CD4-positive, CD25-positive, alpha-beta regulatory T cell (primary cell): ENCODE measurements at regions not wholly inside any gene's neighbourhood (a gene's known extent, or its start where the extent isn't known, plus 50 kb on each side); places are given as distances from the start of the nearest gene placed in this dataset.
A peak's percentile ranks its signal among the peaks of the same experiment; 100 is the strongest.

Experiments used
- ATAC-seq, 2 donors: fragments of 150-1000 bp; cut with Tn5 transposase; one replicate each; pipeline ENCODE4 v1.10.0; 2021; ENCODE audit warnings: low read depth in 2 of 2, moderate number of reproducible peaks in 2 of 2, moderate library complexity in 1 of 2
- DNase-seq, 3 donors: peaks; one replicate each; pipeline versions ENCODE4 v3.0.0 to v3.0.0-alpha.2; 2012 to 2022; ENCODE audit warnings: mixed read lengths in 1 of 3
- H3K27ac ChIP-seq: one replicate; pipeline ENCODE4 v1.7.0; 2013; ENCODE audit warnings: mild to moderate bottlenecking, low read length; ENCODE audit not compliant: insufficient read depth, poor library complexity, severe bottlenecking
- H3K27me3 ChIP-seq: one replicate; pipeline ENCODE4 v1.7.0; 2013; ENCODE audit warnings: low read length; ENCODE audit not compliant: control insufficient read depth, insufficient read depth
- H3K36me3 ChIP-seq: one replicate; pipeline ENCODE4 v1.7.0; 2013; ENCODE audit warnings: mild to moderate bottlenecking, low read length, moderate library complexity; ENCODE audit not compliant: control insufficient read depth, insufficient read depth
- H3K4me1 ChIP-seq: 2 replicates; pipeline ENCODE4 v1.7.0; 2013; ENCODE audit warnings: mild to moderate bottlenecking, low read length; ENCODE audit not compliant: insufficient read depth, control insufficient read depth, poor library complexity, severe bottlenecking
- H3K4me3 ChIP-seq: one replicate; pipeline ENCODE4 v1.7.0; 2013; ENCODE audit warnings: low read depth, mild to moderate bottlenecking, low read length, moderate library complexity
- H3K9me3 ChIP-seq, 2 experiments: 1 replicate in 1 of 2; 2 replicates in 1 of 2; pipeline ENCODE4 v1.7.0; 2013; ENCODE audit warnings: low read length in 2 of 2, mild to moderate bottlenecking in 1 of 2, moderate library complexity in 1 of 2; ENCODE audit not compliant: control insufficient read depth in 2 of 2
- H3K27ac Mint-ChIP-seq, 3 donors: one replicate each; pipeline ENCODE4 v1.8.0; 2020 to 2022; ENCODE audit warnings: mild to moderate bottlenecking in 3 of 3, mixed read lengths in 3 of 3, moderate library complexity in 2 of 3
- H3K27me3 Mint-ChIP-seq: one replicate; pipeline ENCODE4 v1.8.0; 2022; ENCODE audit warnings: mild to moderate bottlenecking, mixed read lengths
- H3K36me3 Mint-ChIP-seq: one replicate; pipeline ENCODE4 v1.8.0; 2020; ENCODE audit warnings: mixed read lengths
- H3K4me1 Mint-ChIP-seq, 4 donors: one replicate each; pipeline ENCODE4 v1.8.0; 2020 to 2022; ENCODE audit warnings: mixed read lengths in 4 of 4, mild to moderate bottlenecking in 1 of 4
- H3K4me3 Mint-ChIP-seq, 4 donors: one replicate each; pipeline ENCODE4 v1.8.0; 2020 to 2022; ENCODE audit warnings: mild to moderate bottlenecking in 4 of 4, mixed read lengths in 4 of 4, moderate library complexity in 3 of 4
- H3K9me3 Mint-ChIP-seq, 7 donors: one replicate each; pipeline ENCODE4 v1.8.0; 2020 to 2022; ENCODE audit warnings: mixed read lengths in 7 of 7, mild to moderate bottlenecking in 3 of 7, moderate library complexity in 2 of 7

DNA sequence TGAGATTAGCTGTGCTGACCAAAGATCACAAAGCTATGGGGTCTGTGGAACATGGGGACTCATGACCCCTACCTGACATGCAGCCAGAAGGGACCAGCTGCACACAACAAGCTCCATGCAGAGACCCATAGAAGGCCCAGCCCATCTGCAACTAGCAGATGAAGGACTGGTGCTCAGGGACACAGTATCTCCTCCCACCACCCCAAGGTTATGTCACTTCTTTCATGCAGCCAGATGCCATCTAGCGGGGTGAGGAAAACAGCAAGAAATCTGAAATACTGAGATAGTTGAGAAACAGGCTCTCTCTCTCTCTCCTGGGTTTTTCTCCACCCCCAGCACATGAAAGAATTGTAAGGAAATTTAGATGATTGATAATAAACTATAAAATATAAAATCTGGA, 161.3 kb upstream of the DAPK1 start:
- Histone ChIP-seq H3K4me3 (no peak overlapping the region), H3K27ac (no peak overlapping the region), H3K9me3 (peaks cover 0 to 5% of the 10 kb centered on the region in 2 experiments), H3K36me3 (no peaks in the 10 kb centered on the region), H3K4me1 (no peaks in the 10 kb centered on the region), H3K27me3 (peaks cover 6% of the 10 kb centered on the region)
- Mint-ChIP-seq H3K27ac (no peak overlapping the region), H3K9me3 (peaks cover 0 to 7% (median 2%) of the 10 kb centered on the region in 7 donors), H3K4me3 (no peak overlapping the region), H3K27me3 (peaks cover 14% of the 10 kb centered on the region), H3K36me3 (no peaks in the 10 kb centered on the region), H3K4me1 (peaks cover 0 to 10% (median 5%) of the 10 kb centered on the region in 4 donors)
- DNase-seq (no peak), ATAC-seq (no peak)

- peak overlapping the region in 3 of 4 donors; percentile 18 to 66 (median 63) for H3K4me3 Mint-ChIP-seq
- Histone ChIP-seq H3K4me1 (no peaks in the 10 kb centered on the region), H3K36me3 (no peaks in the 10 kb centered on the region), H3K27me3 (peaks cover 6% of the 10 kb centered on the region), H3K27ac (no peak overlapping the region), H3K4me3 (peak overlapping the region; percentile 10), H3K9me3 (peaks cover 0 to under 1% of the 10 kb centered on the region in 2 experiments)
- H3K4me1 Mint-ChIP-seq: peaks cover 0 to 10% (median 5%) of the 10 kb centered on the region in 4 donors
- H3K27me3 Mint-ChIP-seq: peaks cover 14% of the 10 kb centered on the region
- ATAC-seq: no peak
- no peaks in the 10 kb centered on the region for H3K36me3 Mint-ChIP-seq
- peaks cover 0 to 5% (median 0%) of the 10 kb centered on the region in 7 donors for H3K9me3 Mint-ChIP-seq
- H3K27ac Mint-ChIP-seq: no peak overlapping the region
- peak in 2 of 3 donors; percentile 2 to 41 for DNase-seq
Observed at GRCh38 chr9:87336914-87337333, 160.7 kb upstream of the DAPK1 start.

DNA sequence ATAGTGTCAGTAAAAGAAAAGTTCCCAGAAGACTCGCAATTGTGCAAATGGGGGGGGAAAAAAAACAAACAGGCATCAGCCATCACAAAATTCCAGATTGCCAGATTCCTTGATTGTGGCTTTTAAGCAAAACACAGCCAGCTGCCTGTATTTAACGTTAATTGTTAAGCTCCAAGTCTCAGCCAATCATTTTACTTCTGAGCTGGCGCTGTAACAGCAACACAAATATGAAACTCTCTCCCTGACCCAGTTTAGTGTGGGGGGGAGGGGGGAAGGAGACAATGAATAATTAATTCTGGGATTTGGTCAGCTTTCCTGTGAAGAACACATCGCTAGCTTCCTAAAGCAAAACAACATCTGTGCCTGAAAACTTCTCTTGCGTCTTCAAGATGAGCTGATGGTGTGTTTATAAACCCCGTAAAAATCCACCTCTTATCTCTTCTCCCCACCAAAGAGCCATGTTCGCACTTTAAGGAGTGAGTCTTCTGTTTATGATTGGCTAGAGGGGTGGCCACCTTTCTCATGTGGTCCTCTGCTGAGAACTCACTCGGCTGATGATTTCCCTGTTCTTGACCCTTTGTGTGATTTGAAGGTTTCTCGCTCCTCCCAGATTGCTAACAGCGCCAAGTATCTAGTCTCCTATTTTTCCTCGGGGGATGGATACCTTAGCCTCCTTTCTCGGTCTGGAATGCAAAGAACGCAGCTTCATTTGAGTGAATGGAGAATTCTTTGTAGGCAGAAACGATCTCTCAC, 160.2 kb upstream of the DAPK1 start:
- Mint-ChIP-seq H3K36me3 (no peaks in the 10 kb centered on the region), H3K27ac (no peak overlapping the region)

DNA sequence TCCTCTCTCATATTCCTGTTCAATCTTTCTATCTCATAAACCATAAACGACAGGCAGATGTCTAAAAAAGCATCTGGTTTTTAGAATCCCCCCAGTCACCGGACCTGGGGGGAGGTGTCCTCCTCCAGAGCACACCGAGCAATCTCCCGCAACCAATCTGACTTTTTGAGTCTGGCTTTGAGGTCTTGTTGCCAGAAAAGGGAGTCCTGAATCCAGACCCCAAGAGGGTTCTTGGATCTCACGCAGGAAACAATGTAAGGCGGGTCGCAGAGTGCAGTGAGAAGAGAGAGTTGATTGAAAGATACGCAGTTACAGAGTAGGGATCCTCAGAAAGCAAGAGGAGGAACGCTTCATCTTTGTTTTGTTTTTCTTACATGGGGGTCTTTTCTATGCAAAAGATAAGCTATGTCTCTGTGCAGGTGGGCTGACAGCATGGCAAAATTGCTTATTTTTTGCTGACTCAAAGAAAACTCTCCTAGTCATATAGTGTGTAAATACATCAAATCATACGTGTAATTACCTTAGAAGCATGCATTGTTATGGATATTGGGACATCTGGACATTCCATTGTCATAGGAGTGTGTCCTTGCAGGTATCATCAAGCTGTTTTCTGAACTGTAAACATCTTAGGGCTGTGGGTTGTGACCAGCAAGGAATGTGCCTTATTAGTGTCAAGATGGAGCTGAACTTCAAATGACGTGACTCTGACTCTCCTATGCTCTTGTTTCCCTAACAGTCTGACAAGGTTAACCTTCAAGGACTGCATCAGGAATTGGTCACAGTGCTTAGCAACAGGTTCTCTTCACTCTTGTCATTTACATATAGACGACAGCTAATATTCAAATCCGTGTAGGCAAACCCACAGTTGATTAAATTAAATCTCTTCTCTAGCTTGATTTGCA, 159.3 kb upstream of the DAPK1 start:
- Mint-ChIP-seq H3K4me1 (peaks cover 0 to 10% (median 5%) of the 10 kb centered on the region in 4 donors), H3K4me3 (peak overlapping the region in 2 of 4 donors; percentile 1 to 58), H3K27me3 (peaks cover 14% of the 10 kb centered on the region), H3K27ac (no peak overlapping the region), H3K36me3 (no peaks in the 10 kb centered on the region), H3K9me3 (peaks cover 0 to 5% (median 0%) of the 10 kb centered on the region in 7 donors)
- Histone ChIP-seq H3K9me3 (no peaks in the 10 kb centered on the region), H3K27ac (no peak overlapping the region), H3K4me1 (no peaks in the 10 kb centered on the region), H3K36me3 (no peaks in the 10 kb centered on the region), H3K27me3 (peaks cover 6% of the 10 kb centered on the region), H3K4me3 (no peak overlapping the region)
- ATAC-seq (no peak), DNase-seq (no peak)

More for the DNA sequence above, 160.2 kb upstream of the DAPK1 start:
- peaks cover 6% of the 10 kb centered on the region for H3K27me3 ChIP-seq
- H3K4me3 Mint-ChIP-seq: peak overlapping the region in 3 of 4 donors; percentile 18 to 66 (median 63)
- H3K4me3 ChIP-seq: no peak overlapping the region
- no peaks in the 10 kb centered on the region for H3K9me3 ChIP-seq
- peaks cover 14% of the 10 kb centered on the region for H3K27me3 Mint-ChIP-seq
- H3K27ac ChIP-seq: no peak overlapping the region
- ATAC-seq: no peak
- peaks cover 0 to 5% (median 0%) of the 10 kb centered on the region in 7 donors for H3K9me3 Mint-ChIP-seq
- H3K4me1 ChIP-seq: no peaks in the 10 kb centered on the region
- no peak for DNase-seq
- no peaks in the 10 kb centered on the region for H3K36me3 ChIP-seq
- H3K4me1 Mint-ChIP-seq: peaks cover 0 to 10% (median 5%) of the 10 kb centered on the region in 4 donors

DNA sequence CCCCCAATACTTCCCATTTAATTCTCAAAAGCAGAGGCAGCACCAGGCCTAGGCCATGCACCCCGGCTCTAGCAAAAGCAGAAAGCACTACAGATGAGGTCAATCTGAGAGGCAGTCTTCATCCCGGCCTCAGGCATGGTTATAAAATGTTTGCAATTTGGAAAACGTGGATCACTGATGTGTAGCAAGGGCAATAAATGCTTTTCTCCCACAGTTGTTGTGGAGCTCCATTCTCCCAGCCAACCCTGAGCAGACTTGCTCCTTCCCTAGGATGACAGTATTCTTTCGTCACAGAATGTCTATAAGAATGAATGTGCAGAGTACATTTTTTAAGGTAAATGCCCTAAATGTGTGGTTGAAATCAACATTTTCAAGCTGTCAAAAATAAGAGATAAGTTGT, 157.3 kb upstream of the DAPK1 start:
- Histone ChIP-seq H3K9me3 (no peaks in the 10 kb centered on the region), H3K4me3 (no peak overlapping the region), H3K36me3 (no peaks in the 10 kb centered on the region), H3K4me1 (no peaks in the 10 kb centered on the region), H3K27me3 (peaks cover 6% of the 10 kb centered on the region), H3K27ac (no peak overlapping the region)
- DNase-seq (no peak), ATAC-seq (no peak)
- Mint-ChIP-seq H3K9me3 (peaks cover 0 to 3% (median 0%) of the 10 kb centered on the region in 7 donors), H3K27me3 (peaks cover 14% of the 10 kb centered on the region), H3K4me1 (peaks cover 0 to 10% (median 5%) of the 10 kb centered on the region in 4 donors), H3K36me3 (no peaks in the 10 kb centered on the region), H3K4me3 (no peak overlapping the region), H3K27ac (no peak overlapping the region)

DNA sequence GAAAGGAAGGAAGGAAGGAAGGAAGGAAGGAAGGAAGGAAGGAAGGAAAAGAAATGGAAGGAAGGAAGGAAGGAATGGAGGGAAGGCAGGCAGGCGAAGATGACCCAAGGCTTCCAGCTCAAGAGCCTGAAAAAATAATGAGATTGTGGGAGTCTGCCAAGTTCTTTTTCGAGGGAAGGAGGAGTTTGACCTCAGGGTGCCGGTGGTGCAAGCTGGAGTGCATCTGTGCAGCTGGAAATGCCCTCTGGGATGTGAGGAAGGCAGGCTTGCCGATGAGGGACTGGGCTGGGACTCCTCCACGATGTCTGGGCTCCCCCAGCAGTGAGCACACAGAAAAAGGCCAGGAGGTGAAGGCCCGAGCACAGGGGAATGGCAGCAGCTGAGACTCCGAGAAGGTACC, 154.9 kb upstream of the DAPK1 start:
- Histone ChIP-seq H3K36me3 (no peaks in the 10 kb centered on the region), H3K27ac (no peak overlapping the region), H3K9me3 (no peaks in the 10 kb centered on the region), H3K27me3 (peaks cover 6% of the 10 kb centered on the region), H3K4me1 (no peaks in the 10 kb centered on the region), H3K4me3 (no peak overlapping the region)
- Mint-ChIP-seq H3K27me3 (peaks cover 5% of the 10 kb centered on the region), H3K9me3 (peaks cover 0 to 1% (median 0%) of the 10 kb centered on the region in 7 donors), H3K4me1 (peaks cover 0 to 2% (median 0%) of the 10 kb centered on the region in 4 donors), H3K4me3 (no peak overlapping the region), H3K36me3 (no peaks in the 10 kb centered on the region), H3K27ac (no peak overlapping the region)
- ATAC-seq (no peak), DNase-seq (no peak)

- Histone ChIP-seq H3K4me1 (no peaks in the 10 kb centered on the region), H3K36me3 (no peaks in the 10 kb centered on the region), H3K27me3 (no peaks in the 10 kb centered on the region), H3K9me3 (no peaks in the 10 kb centered on the region), H3K4me3 (no peak overlapping the region), H3K27ac (no peak overlapping the region)
- no peaks in the 10 kb centered on the region for H3K27me3 Mint-ChIP-seq
- H3K36me3 Mint-ChIP-seq: no peaks in the 10 kb centered on the region
- no peak for ATAC-seq
- H3K9me3 Mint-ChIP-seq: peaks cover 0 to 1% (median 0%) of the 10 kb centered on the region in 7 donors
- H3K4me1 Mint-ChIP-seq: no peaks in the 10 kb centered on the region
- H3K4me3 Mint-ChIP-seq: no peak overlapping the region
- no peak overlapping the region for H3K27ac Mint-ChIP-seq
- DNase-seq: no peak
Observed at GRCh38 chr9:87343816-87344430, 153.7 kb upstream of the DAPK1 start.
